Body of pancreas (tissue), 4 donors: ENCODE measurements at regions not wholly inside any gene's neighbourhood (a gene's known extent, or its start where the extent isn't known, plus 50 kb on each side); places are given as distances from the start of the nearest gene placed in this dataset.

Experiments used
- ATAC-seq: fragments of 150-250 bp; one replicate; pipeline ENCODE4 v1.9.1; 2016
- DNase-seq, 4 donors: peaks; one replicate each; pipeline ENCODE4 v3.0.0-alpha.2; 2019
- H3K27ac ChIP-seq, 4 donors: fragments of 200-600 bp; sonication (generic); 1 replicate in 3 of 4; 2 replicates in 1 of 4; pipeline versions ENCODE4 v1.5.1 to v1.6.1; 2016 to 2019; ENCODE audit warnings: mild to moderate bottlenecking in 1 of 4, mixed read lengths in 1 of 4, moderate library complexity in 1 of 4
- H3K27me3 ChIP-seq, 2 donors: fragments of 200-600 bp; sonication (generic); one replicate each; pipeline ENCODE4 v1.6.0; 2016; ENCODE audit warnings: mild to moderate bottlenecking in 1 of 2
- H3K36me3 ChIP-seq, 2 donors: fragments of 200-600 bp; sonication (generic); replicated peaks in 1 of 2; 2 replicates each; pipeline ENCODE4 v1.5.1; 2016; ENCODE audit warnings: low read depth in 2 of 2; ENCODE audit not compliant: insufficient read depth in 1 of 2
- H3K4me1 ChIP-seq: fragments of 200-600 bp; sonication (generic); one replicate; pipeline ENCODE4 v1.6.0; 2016
- H3K4me3 ChIP-seq, 2 donors: fragments of 200-600 bp; sonication (generic); 1 replicate in 1 of 2; 2 replicates in 1 of 2; pipeline ENCODE4 v1.5.1; 2016 to 2019
- H3K9me3 ChIP-seq, 3 donors: fragments of 200-600 bp; sonication (generic); 1 replicate in 2 of 3; 2 replicates in 1 of 3; pipeline ENCODE4 v1.5.1; 2016
- POLR2A ChIP-seq, 3 donors: fragments of 450-650 bp; IDR thresholded peaks; one replicate each; pipeline ENCODE4 v1.6.1; 2016; ENCODE audit warnings: antibody characterized with exemption in 3 of 3, mild to moderate bottlenecking in 2 of 3
- WGBS, 2 donors: methylation state at CpG; one replicate each; pipeline ENCODE4 v1.1.5; 2017; 5-methylcytosine and 5-hydroxymethylcytosine counted together
- intact Hi-C: fragments of 100-400 bp; cut with DNase I; formaldehyde crosslinking; loops from one replicate; pipeline ENCODE4 v1.15.1; 2023
- TF ChIP-seq, protein P1 (sequence below), 7 experiments: fragments of 450-650 bp in 4 of 7; fragments of 200-600 bp in 3 of 7; sonication (generic) in 3 of 7; IDR thresholded peaks; one replicate each; pipeline ENCODE4 v1.5.1; 2016 to 2019; ENCODE audit warnings: antibody characterized with exemption in 7 of 7

DNA sequence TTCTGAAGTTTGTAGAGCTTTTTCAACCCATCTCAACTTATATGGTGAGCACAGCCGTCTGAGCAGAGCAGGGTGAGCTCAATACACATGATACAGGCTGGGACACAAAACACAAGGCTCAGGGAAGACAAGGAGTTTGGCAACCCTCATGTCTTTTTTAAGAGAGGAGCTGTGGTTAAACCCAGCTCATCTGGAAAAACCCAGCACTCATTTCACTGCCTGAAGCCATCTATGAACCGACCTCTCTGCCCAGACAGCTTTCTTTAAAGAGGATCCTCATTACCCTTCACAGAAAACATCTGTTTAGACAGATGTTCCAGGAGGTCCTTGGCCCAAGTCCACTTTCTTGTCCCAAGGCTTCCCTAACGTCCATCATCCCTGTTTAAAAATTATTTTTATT lies 170.0 kb upstream of the TSHZ3 start:
- 31 to 41% methylated on average over 3 of the region's 3 CpGs for WGBS, 2 donors
- TF ChIP-seq, protein P1, sequence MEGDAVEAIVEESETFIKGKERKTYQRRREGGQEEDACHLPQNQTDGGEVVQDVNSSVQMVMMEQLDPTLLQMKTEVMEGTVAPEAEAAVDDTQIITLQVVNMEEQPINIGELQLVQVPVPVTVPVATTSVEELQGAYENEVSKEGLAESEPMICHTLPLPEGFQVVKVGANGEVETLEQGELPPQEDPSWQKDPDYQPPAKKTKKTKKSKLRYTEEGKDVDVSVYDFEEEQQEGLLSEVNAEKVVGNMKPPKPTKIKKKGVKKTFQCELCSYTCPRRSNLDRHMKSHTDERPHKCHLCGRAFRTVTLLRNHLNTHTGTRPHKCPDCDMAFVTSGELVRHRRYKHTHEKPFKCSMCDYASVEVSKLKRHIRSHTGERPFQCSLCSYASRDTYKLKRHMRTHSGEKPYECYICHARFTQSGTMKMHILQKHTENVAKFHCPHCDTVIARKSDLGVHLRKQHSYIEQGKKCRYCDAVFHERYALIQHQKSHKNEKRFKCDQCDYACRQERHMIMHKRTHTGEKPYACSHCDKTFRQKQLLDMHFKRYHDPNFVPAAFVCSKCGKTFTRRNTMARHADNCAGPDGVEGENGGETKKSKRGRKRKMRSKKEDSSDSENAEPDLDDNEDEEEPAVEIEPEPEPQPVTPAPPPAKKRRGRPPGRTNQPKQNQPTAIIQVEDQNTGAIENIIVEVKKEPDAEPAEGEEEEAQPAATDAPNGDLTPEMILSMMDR (IDR thresholded peaks at IDR 0.05) = no peak
- TF ChIP-seq POLR2A (IDR thresholded peaks at IDR 0.05) = no peak
- Histone ChIP-seq H3K27ac (no peak overlapping the region), H3K4me3 (no peak overlapping the region), H3K36me3 (no peaks in the 10 kb centered on the region), H3K4me1 (no peaks in the 10 kb centered on the region), H3K9me3 (peaks cover 0 to 3% (median 0%) of the 10 kb centered on the region in 3 donors), H3K27me3 (no peaks in the 10 kb centered on the region)
- DNase-seq (no peak), ATAC-seq (no peak)
- intact Hi-C loops = no loop called here

DNA sequence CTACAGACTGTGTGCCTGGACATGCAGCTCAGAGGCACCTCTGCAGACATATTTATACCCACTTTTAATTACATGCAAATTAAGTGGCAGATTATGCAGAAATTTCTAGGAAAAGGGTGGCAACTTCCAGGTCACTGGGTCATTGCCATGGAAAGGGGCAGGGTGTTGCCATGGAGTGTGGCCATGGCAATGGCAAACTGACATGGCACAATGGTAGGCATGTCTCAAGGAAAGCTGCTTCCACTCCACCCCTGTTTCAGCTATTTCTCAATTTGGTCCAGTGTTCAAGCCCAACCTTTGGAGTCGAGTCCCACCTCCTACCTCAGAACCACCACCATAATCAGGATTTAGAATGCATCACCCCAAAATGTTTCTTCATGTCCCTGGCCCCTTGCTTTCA lies 170.7 kb upstream of the TSHZ3 start:
- Histone ChIP-seq H3K27ac (no peak overlapping the region), H3K36me3 (no peaks in the 10 kb centered on the region), H3K4me1 (no peaks in the 10 kb centered on the region), H3K9me3 (peaks cover 0 to 3% (median 0%) of the 10 kb centered on the region in 3 donors), H3K27me3 (no peaks in the 10 kb centered on the region), H3K4me3 (no peak overlapping the region)
- no peak for ATAC-seq
- 79 to 100% methylated on average over 1 of the region's 1 CpG for WGBS, 2 donors
- no peak for DNase-seq
- intact Hi-C loops = no loop called here
- TF ChIP-seq POLR2A (IDR thresholded peaks at IDR 0.05) = no peak
- TF ChIP-seq, protein P1 (IDR thresholded peaks at IDR 0.05) = no peak

DNA sequence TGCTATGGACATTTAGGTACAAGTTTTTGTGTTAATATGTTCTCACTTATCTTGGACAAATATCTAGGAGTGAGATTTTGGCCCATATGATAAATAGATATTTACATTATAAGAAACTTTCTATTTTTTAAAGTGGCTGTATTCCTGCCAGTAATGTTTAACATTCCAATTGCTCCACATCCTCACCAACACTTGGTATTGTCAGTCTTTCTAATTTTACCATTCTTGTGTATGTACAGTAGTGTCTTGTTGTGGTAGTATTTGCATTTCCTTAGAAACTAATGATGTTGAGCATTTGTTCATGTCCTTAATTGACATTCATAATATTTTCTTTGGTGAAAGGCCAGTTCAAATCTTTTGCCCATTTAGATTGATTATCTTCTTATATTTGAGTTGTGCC lies 171.4 kb upstream of the TSHZ3 start:
- H3K9me3 ChIP-seq = peaks cover 0 to 3% (median 0%) of the 10 kb centered on the region in 3 donors
- intact Hi-C loops = no loop called here
- no peaks in the 10 kb centered on the region for H3K36me3 ChIP-seq
- no peaks in the 10 kb centered on the region for H3K4me1 ChIP-seq
- H3K27ac ChIP-seq = no peak overlapping the region
- no peak for TF ChIP-seq POLR2A (IDR thresholded peaks at IDR 0.05)
- TF ChIP-seq, protein P1 (IDR thresholded peaks at IDR 0.05) = no peak
- ATAC-seq (no peak), DNase-seq (no peak)
- H3K27me3 ChIP-seq = no peaks in the 10 kb centered on the region
- no peak overlapping the region for H3K4me3 ChIP-seq

DNA sequence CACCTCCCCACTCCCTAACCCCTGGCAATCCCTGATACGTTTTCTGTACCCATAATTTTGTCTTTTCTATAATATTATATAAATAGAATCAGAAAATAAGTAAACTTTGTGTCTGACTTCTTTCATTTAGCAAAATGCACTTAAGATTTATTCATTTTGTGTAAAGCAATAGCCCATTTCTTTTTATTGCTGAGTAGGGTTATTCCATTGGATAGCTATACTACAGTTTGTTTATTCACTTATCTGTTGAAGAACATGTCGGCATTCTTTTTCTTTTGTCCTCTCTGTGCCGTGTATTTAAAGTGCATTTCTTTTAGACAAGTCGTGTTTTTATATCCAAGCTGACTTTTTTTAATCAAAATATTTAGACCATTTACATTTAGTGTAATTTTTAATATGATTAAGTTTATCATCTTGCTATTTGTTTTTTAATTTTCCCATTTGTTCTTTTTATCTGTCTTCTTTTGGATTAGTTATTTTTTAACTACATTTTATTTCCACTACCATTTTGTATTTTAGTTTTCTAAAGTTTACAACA lies 176.4 kb upstream of the TSHZ3 start:
- 60% methylated on average over 4 of the region's 4 CpGs for WGBS, 2 donors
- DNase-seq (no peak), ATAC-seq (no peak)
- no peaks in the 10 kb centered on the region for H3K36me3 ChIP-seq
- no peak overlapping the region for H3K27ac ChIP-seq
- intact Hi-C loops = no loop called here
- TF ChIP-seq, protein P1 (IDR thresholded peaks at IDR 0.05) = no peak
- TF ChIP-seq POLR2A (IDR thresholded peaks at IDR 0.05) = no peak
- H3K27me3 ChIP-seq = no peaks in the 10 kb centered on the region
- H3K9me3 ChIP-seq = peaks cover 0 to 7% (median 3%) of the 10 kb centered on the region in 3 donors
- no peaks in the 10 kb centered on the region for H3K4me1 ChIP-seq
- no peak overlapping the region for H3K4me3 ChIP-seq

DNA sequence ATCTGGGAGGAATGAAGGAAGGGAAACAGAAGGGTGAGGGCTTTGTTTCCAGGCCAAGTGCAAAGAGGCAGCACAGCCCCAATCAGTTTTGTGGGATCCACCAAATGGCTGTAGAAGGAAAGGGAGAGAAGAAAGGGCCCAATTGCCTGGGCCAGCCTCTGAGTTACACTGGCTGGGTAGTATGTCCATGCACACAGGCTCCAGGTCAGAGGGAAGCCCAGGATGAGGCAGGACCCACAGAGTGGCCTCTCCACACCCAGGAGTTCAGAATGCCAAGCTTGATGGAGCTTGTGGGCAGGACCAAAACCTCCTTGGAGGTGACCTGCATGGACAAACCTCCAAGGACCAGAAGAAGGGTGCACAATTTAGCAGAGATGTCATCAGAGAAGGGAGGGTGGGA lies 178.2 kb upstream of the TSHZ3 start:
- Histone ChIP-seq H3K27me3 (no peaks in the 10 kb centered on the region), H3K4me3 (no peak overlapping the region), H3K36me3 (no peaks in the 10 kb centered on the region), H3K9me3 (peaks cover 0 to 7% (median 0%) of the 10 kb centered on the region in 3 donors), H3K27ac (no peak overlapping the region), H3K4me1 (no peaks in the 10 kb centered on the region)
- no peak for TF ChIP-seq POLR2A (IDR thresholded peaks at IDR 0.05)
- DNase-seq = no peak
- no peak for ATAC-seq
- intact Hi-C loops = no loop called here
